GM12891 (cell line): ENCODE measurements at regions not wholly inside any gene's neighbourhood (a gene's known extent, or its start where the extent isn't known, plus 50 kb on each side); places are given as distances from the start of the nearest gene placed in this dataset.
A peak's percentile ranks its signal among the peaks of the same experiment; 100 is the strongest.

ENCODE experiments used
- DNase-seq: peaks from one replicate; pipeline ENCODE4 v3.0.0; 2011; ENCODE audit warnings: low spot score; ENCODE audit not compliant: insufficient read length
- FAIRE-seq: peaks from 2 replicates; lab custom pipeline; 2011; peaks lifted over from hg19 to GRCh38; lab: Jason Lieb, UNC
- PAX5 ChIP-seq: IDR thresholded peaks from 2 replicates; pipeline ENCODE4 v1.6.1; 2011; ENCODE audit warnings: low read length, moderate library complexity, mild to moderate bottlenecking; ENCODE audit not compliant: insufficient read depth, severe bottlenecking
- POLR2A ChIP-seq: IDR thresholded peaks from 2 replicates; pipeline ENCODE4 v1.6.1; 2011; ENCODE audit warnings: low read depth, low read length, control low read depth
- POLR2AphosphoS5 ChIP-seq: IDR thresholded peaks from 2 replicates; pipeline ENCODE4 v1.6.1; 2011; ENCODE audit warnings: low read depth, low read length, control low read depth
- POU2F2 ChIP-seq: IDR thresholded peaks from 2 replicates; pipeline ENCODE4 v1.6.1; 2011; ENCODE audit warnings: low read depth, mild to moderate bottlenecking, control low read depth, low read length, moderate library complexity
- SPI1 ChIP-seq: IDR thresholded peaks from 2 replicates; pipeline ENCODE4 v1.6.1; 2011; ENCODE audit warnings: low read depth, low read length, control low read depth
- TAF1 ChIP-seq: IDR thresholded peaks from 2 replicates; pipeline ENCODE4 v1.6.1; 2011; ENCODE audit warnings: low read depth, low read length, control low read depth

DNA sequence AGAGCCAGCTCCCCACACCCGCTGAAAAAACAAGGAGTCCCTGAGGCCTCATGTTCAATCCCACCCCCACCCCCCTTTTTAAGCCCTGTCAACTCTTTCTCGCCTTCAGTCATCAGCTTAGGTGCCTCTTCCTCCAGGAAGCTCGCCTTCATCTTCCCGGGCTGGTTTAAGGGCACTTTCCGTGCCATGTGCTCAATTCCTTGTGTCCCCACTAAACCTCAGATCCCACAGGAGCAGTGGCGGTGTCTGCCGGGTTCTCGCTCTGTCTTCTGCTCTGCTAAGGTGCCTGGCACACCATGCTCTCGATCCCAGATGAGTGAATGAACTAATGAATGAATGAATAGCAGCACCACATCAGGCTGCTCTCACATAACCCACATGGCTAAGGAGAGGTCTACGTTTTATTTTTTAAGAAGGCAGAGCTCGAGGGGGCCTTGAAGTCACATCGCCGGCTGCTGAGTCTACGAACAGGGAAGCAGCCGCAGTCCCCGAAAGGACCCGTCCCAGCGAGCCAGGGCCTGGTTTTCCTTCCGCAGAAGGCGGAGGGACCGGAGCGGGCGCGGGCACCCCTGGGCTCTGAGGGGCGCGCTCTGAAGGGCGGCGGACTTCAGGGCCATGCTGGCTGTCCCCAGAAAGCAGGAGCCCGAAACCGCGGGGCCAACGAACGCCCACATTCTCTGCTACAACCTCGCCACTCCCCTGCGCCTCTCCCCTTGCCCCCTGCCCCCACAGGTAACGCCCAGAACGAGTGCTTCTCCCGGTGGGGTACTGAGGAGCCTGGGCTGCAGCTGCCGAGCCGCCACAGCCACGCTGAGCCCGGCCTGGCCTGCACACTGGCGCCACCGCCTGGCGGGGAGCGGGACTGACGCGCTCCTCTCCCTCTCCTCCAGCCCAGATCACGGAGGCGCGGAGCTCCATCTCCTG, 73.4 kb upstream of the KCNMA1 start:
- FAIRE-seq (peak; percentile 96), DNase-seq (peak; percentile 76)
- no peak for TF ChIP-seq PAX5
- no peak for TF ChIP-seq POU2F2
- no peak for TF ChIP-seq POLR2A
- TF ChIP-seq POLR2AphosphoS5, result no peak
- no peak for TF ChIP-seq TAF1
- no peak for TF ChIP-seq SPI1

DNA sequence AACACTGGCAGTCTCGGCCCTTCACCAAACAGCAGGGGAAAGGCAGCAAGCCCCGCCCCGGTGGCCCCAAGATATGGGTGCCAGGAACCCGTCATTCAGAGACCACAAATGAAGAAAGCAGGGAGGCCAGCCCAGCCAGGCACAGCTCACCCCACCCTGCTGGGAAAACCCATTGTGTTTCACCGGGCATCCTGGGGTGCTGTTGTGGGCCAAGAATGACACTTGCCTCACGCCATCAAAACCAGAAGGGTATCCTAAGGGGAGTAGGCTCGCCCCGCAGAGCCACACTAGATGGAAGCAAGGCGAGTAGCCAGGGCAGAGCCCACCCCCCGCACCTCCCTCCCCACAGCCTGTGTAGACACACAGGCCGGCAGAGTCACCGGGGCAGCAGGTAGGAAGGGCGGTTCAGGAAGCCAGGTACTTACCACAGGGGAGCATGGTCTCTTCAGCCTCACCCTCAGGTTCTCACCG, 72.5 kb upstream of the KCNMA1 start:
- FAIRE-seq (no peak), DNase-seq (no peak)
- no peak for TF ChIP-seq PAX5
- TF ChIP-seq POU2F2, result no peak
- no peak for TF ChIP-seq SPI1
- no peak for TF ChIP-seq POLR2A
- TF ChIP-seq TAF1, result no peak
- no peak for TF ChIP-seq POLR2AphosphoS5

- DNase-seq, result no peak
- no peak for FAIRE-seq
- TF ChIP-seq SPI1 (no peak), PAX5 (no peak), POLR2AphosphoS5 (no peak), TAF1 (no peak), POU2F2 (no peak), POLR2A (no peak)
Measured at GRCh38 chr10:77707570-77707969, 70.0 kb upstream of the KCNMA1 start.

GRCh38 chr10:77702166-77702565, 64.6 kb upstream of the KCNMA1 start:
- no peak for FAIRE-seq
- TF ChIP-seq POU2F2 (no peak), TAF1 (no peak), SPI1 (no peak), POLR2AphosphoS5 (no peak), POLR2A (no peak), PAX5 (no peak)
- no peak for DNase-seq

GRCh38 chr10:77700086-77700485, 62.5 kb upstream of the KCNMA1 start:
- FAIRE-seq (no peak), DNase-seq (no peak)
- TF ChIP-seq POU2F2 (no peak), POLR2A (no peak), TAF1 (no peak), PAX5 (no peak), SPI1 (no peak), POLR2AphosphoS5 (no peak)

- no peak for DNase-seq
- no peak for TF ChIP-seq PAX5
- no peak for TF ChIP-seq POU2F2
- no peak for TF ChIP-seq POLR2A
- TF ChIP-seq POLR2AphosphoS5, result no peak
- no peak for TF ChIP-seq SPI1
- TF ChIP-seq TAF1, result no peak
- no peak for FAIRE-seq
Measured at GRCh38 chr10:77699080-77699645, 61.6 kb upstream of the KCNMA1 start.

- FAIRE-seq (no peak), DNase-seq (no peak)
- 0 out of 2 replicates have a peak, but pooled peaks have one; percentile 10 for TF ChIP-seq SPI1
- no peak for TF ChIP-seq POLR2A
Measured at GRCh38 chr10:77698267-77698931, 60.8 kb upstream of the KCNMA1 start.

GRCh38 chr10:77696584-77696983, 59.0 kb upstream of the KCNMA1 start:
- FAIRE-seq, result no peak
- TF ChIP-seq POLR2AphosphoS5, result no peak

DNA sequence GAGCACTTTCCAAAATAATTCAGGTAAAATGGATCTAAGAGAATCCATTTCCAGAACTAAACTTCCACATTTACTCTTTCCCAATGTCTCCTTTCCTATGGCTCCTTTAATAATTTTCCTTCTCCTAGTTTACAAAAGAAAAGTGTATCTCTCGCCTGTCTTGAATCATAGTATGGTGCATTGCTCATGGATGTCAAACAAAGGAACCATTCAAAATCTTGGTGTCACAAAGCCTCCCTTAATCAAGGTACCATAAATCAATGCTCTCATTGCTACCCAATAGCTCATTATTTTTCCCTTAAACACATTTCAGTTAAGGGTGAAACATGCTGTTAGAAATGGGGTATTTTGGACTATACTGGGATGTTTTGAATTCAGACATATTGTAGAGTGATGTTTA, 57.6 kb upstream of the KCNMA1 start:
- DNase-seq (no peak), FAIRE-seq (no peak)
- no peak for TF ChIP-seq SPI1
- TF ChIP-seq POLR2AphosphoS5, result no peak
- no peak for TF ChIP-seq PAX5
- TF ChIP-seq POU2F2, result no peak
- no peak for TF ChIP-seq TAF1
- TF ChIP-seq POLR2A, result no peak

More at GRCh38 chr10:77696584-77696983, 59.0 kb upstream of the KCNMA1 start:
- DNase-seq, result no peak
